Lung (tissue), 11 donors: ENCODE measurements at regions not wholly inside any gene's neighbourhood (a gene's known extent, or its start where the extent isn't known, plus 50 kb on each side); places are given as distances from the start of the nearest gene placed in this dataset.

Source experiments
- ATAC-seq: fragments of 200-7000 bp; cut with Tn5 transposase; one replicate; pipeline ENCODE4 v1.9.1; 2020; ENCODE audit warnings: moderate number of reproducible peaks; ENCODE audit not compliant: insufficient read depth, low FRiP score
- DNase-seq, 3 donors: peaks; one replicate each; pipeline ENCODE4 v3.0.0-alpha.2; 2013 to 2017
- H3K27ac ChIP-seq, 2 donors: one replicate each; pipeline ENCODE4 v1.5.1; 2013; ENCODE audit warnings: mild to moderate bottlenecking in 2 of 2, moderate library complexity in 2 of 2, control low read depth in 1 of 2, inconsistent platforms in 1 of 2, low read depth in 1 of 2, low read length in 1 of 2
- H3K27me3 ChIP-seq, 3 donors: one replicate each; pipeline ENCODE4 v1.5.1; 2013; ENCODE audit warnings: low read length in 2 of 3; ENCODE audit not compliant: control insufficient read depth in 3 of 3, insufficient read depth in 3 of 3
- H3K36me3 ChIP-seq, 4 donors: one replicate each; pipeline ENCODE4 v1.5.1; 2013; ENCODE audit warnings: low read length in 4 of 4, mild to moderate bottlenecking in 1 of 4, moderate library complexity in 1 of 4; ENCODE audit not compliant: control insufficient read depth in 4 of 4, insufficient read depth in 4 of 4
- H3K4me1 ChIP-seq, 5 donors: one replicate each; pipeline ENCODE4 v1.5.1; 2013; ENCODE audit warnings: low read length in 5 of 5, mild to moderate bottlenecking in 2 of 5, moderate library complexity in 1 of 5; ENCODE audit not compliant: control insufficient read depth in 5 of 5, insufficient read depth in 5 of 5
- H3K4me3 ChIP-seq: one replicate; pipeline ENCODE4 v1.5.1; 2013; ENCODE audit warnings: mild to moderate bottlenecking, control low read depth, moderate library complexity
- H3K9ac ChIP-seq, 2 donors: one replicate each; pipeline ENCODE4 v1.5.1; 2013; ENCODE audit warnings: low read length in 2 of 2, control low read depth in 1 of 2; ENCODE audit not compliant: insufficient read depth in 1 of 2
- H3K9me3 ChIP-seq, 4 donors: one replicate each; pipeline ENCODE4 v1.5.1; 2013; ENCODE audit warnings: low read length in 3 of 4, mild to moderate bottlenecking in 1 of 4, moderate library complexity in 1 of 4; ENCODE audit not compliant: control insufficient read depth in 4 of 4, insufficient read depth in 3 of 4
- WGBS, 2 donors: extraction: QIAGEN DNeasy Blood & Tissue Kit; methylation state at CpG; one replicate each; pipeline ENCODE4 v1.1.7; 2013; 5-methylcytosine and 5-hydroxymethylcytosine counted together
- TF ChIP-seq, protein P1 (sequence below): IDR thresholded peaks from 2 replicates; pipeline ENCODE4 v1.5.1; 2012; ENCODE audit warnings: mild to moderate bottlenecking; ENCODE audit errors: control extremely low read depth, extremely low read depth
- donor health status: control.
- donor health status: control.
- donor health status: Bipolar disorder and iron deficiency.
- donor health status: healthy.
- donor health status: DM: yes; HTN: yes; CAD: no.

GRCh38 chr18:75350512-75350839 is 77.0 kb downstream of the SMIM21 start:
- TF ChIP-seq, protein P1, sequence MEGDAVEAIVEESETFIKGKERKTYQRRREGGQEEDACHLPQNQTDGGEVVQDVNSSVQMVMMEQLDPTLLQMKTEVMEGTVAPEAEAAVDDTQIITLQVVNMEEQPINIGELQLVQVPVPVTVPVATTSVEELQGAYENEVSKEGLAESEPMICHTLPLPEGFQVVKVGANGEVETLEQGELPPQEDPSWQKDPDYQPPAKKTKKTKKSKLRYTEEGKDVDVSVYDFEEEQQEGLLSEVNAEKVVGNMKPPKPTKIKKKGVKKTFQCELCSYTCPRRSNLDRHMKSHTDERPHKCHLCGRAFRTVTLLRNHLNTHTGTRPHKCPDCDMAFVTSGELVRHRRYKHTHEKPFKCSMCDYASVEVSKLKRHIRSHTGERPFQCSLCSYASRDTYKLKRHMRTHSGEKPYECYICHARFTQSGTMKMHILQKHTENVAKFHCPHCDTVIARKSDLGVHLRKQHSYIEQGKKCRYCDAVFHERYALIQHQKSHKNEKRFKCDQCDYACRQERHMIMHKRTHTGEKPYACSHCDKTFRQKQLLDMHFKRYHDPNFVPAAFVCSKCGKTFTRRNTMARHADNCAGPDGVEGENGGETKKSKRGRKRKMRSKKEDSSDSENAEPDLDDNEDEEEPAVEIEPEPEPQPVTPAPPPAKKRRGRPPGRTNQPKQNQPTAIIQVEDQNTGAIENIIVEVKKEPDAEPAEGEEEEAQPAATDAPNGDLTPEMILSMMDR, result no peak
- H3K27me3 ChIP-seq, result no peaks in the 10 kb centered on the region
- H3K4me3 ChIP-seq, result no peak overlapping the region
- no peaks in the 10 kb centered on the region for H3K36me3 ChIP-seq
- WGBS, 2 donors, result 81 to 85% methylated on average over 3 of the region's 3 CpGs
- ATAC-seq (no peak), DNase-seq (peak in 2 of 3 donors; percentile 26 to 34)
- H3K9ac ChIP-seq, result no peak overlapping the region
- peaks cover 0 to 12% (median 3%) of the 10 kb centered on the region in 4 donors for H3K9me3 ChIP-seq
- H3K27ac ChIP-seq, result no peak overlapping the region
- peaks cover 0 to 4% (median 0%) of the 10 kb centered on the region in 5 donors for H3K4me1 ChIP-seq

DNA sequence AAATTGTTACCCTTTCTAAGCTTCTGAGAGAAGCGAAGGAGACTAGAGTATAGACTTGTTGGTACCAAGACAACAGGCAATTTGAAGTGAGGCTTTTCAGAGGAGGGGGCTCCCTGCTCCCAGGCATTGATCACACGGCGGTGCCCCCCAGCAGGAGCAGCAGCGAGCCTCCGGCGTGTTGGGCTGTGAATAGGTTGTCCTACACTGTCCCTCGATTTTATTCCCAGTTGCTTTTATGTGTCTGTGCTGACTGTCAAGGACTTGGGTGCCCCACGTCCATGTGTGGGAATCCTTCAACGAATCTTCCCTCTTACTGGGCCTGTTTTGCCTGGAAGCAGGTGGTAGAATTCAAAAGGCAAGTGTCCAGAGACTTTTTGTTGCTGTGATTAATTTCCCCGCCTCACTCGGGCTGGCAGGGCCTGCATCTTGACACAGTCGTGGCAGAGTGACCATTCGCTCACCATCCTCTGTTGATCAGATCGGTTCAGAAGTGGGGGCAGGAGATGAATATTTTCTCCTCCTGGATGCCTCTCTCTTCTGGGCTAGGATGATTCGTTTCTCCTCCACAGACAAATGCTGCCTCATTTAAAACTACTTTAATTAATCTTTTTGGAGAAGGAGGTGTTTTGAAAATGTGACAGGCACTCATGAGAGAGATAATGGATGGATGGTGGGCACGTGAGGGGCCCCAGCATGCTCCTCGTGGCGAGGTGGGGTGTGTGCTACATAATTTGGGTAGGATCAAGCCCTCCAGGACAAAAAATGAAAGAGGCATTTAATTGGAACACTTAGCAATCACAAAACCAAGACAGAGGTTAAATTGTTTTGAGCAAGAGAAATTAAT is 77.6 kb downstream of the SMIM21 start:
- TF ChIP-seq, protein P1, result no peak
- H3K4me3 ChIP-seq, result no peak overlapping the region
- H3K9ac ChIP-seq, result no peak overlapping the region
- no peaks in the 10 kb centered on the region for H3K36me3 ChIP-seq
- H3K27me3 ChIP-seq, result no peaks in the 10 kb centered on the region
- peaks cover 0 to 12% (median 3%) of the 10 kb centered on the region in 4 donors for H3K9me3 ChIP-seq
- H3K27ac ChIP-seq, result no peak overlapping the region
- WGBS, 2 donors, result 66 to 79% methylated on average over 18 of the region's 18 CpGs
- ATAC-seq, result no peak
- no peak for DNase-seq
- peaks cover 0 to 4% (median 0%) of the 10 kb centered on the region in 5 donors for H3K4me1 ChIP-seq

- Histone ChIP-seq H3K4me1 (peaks cover 0 to 16% (median 0%) of the 10 kb centered on the region in 5 donors), H3K4me3 (no peak overlapping the region), H3K27me3 (no peaks in the 10 kb centered on the region), H3K27ac (no peak overlapping the region), H3K36me3 (no peaks in the 10 kb centered on the region), H3K9me3 (peaks cover 0 to 3% (median 0%) of the 10 kb centered on the region in 4 donors), H3K9ac (no peak overlapping the region)
- no peak for ATAC-seq
- 89 to 94% methylated on average over 6 of the region's 6 CpGs for WGBS, 2 donors
- TF ChIP-seq, protein P1, result no peak
- no peak for DNase-seq
Observed at GRCh38 chr18:75346671-75347070, 80.8 kb downstream of the SMIM21 start.
